ENCODE measurements at regions not wholly inside any gene's neighbourhood (a gene's known extent, or its start where the extent isn't known, plus 50 kb on each side); places are given as distances from the start of the nearest gene placed in this dataset.

DNA sequence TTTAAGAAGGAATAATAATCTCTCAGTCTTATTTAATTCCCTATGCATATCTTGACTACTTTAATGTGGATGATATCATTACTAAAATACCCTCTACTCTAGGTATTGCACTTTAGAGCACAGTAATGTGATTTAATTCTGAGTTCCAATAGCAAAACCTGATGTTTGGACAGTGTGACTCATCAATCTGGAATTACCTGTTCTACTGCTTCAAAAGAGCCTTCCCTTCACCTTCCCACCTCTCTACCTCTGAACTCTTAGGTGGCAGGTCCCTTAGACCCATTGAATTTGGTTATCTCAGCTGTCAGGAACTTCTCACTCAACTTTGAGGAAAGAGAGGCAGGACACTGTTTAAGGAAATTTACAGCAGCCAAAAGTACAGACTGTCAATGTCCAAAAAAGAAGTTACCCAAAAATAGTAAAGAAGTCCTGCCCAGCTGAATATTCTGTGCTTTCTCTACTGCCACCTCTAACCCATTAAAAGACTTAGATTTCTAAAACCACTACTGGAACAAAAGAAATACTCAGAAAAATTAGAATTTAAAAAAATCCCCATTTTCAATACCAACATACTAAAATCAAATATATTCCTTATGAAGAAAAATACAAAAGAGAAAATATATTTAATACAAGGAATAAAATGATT, 123.1 kb upstream of the GPM6A start:
- TF ChIP-seq REST (IDR thresholded peaks at IDR 0.05; ENCODE audit: unreplicated experiment) (no peak), EZH2 (IDR thresholded peaks at IDR 0.05; ENCODE audit: low read depth, unreplicated experiment) (no peak), EZH2phosphoT487 (IDR thresholded peaks at IDR 0.05; ENCODE audit: unreplicated experiment) (no peak), CTCF (conservative IDR thresholded peaks at IDR 0.05; ENCODE audit: low read depth in 2 of 2) (no peak)
